ENCODE measurements at regions not wholly inside any gene's neighbourhood (a gene's known extent, or its start where the extent isn't known, plus 50 kb on each side); places are given as distances from the start of the nearest gene placed in this dataset.

DNA sequence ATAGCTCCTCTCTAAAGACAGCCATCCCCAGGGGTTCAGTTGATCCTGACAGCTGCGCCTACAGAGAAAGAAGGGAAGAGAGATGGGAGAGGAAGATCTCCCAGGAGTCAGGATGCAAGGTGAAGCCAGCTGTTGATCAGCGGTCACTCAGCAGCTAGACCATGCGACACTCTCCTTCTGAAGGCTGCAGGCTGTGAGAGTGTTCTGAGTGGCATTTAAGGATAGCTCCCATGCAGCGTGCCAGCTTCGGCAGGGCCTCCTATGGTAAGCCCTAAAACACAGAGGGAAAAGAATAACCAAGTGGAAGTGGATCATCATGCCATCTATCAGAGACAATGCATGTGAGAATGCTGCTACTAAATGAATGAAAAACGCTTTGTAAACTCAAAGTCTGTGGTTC lies 197.9 kb upstream of the NUDT4 start:
- TF ChIP-seq, protein P1, sequence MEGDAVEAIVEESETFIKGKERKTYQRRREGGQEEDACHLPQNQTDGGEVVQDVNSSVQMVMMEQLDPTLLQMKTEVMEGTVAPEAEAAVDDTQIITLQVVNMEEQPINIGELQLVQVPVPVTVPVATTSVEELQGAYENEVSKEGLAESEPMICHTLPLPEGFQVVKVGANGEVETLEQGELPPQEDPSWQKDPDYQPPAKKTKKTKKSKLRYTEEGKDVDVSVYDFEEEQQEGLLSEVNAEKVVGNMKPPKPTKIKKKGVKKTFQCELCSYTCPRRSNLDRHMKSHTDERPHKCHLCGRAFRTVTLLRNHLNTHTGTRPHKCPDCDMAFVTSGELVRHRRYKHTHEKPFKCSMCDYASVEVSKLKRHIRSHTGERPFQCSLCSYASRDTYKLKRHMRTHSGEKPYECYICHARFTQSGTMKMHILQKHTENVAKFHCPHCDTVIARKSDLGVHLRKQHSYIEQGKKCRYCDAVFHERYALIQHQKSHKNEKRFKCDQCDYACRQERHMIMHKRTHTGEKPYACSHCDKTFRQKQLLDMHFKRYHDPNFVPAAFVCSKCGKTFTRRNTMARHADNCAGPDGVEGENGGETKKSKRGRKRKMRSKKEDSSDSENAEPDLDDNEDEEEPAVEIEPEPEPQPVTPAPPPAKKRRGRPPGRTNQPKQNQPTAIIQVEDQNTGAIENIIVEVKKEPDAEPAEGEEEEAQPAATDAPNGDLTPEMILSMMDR (IDR thresholded peaks at IDR 0.05; ENCODE audit: poor library complexity, severe bottlenecking): no peak
- no peak for TF ChIP-seq POLR2AphosphoS5 (IDR thresholded peaks at IDR 0.05)
- TF ChIP-seq, protein P2, sequence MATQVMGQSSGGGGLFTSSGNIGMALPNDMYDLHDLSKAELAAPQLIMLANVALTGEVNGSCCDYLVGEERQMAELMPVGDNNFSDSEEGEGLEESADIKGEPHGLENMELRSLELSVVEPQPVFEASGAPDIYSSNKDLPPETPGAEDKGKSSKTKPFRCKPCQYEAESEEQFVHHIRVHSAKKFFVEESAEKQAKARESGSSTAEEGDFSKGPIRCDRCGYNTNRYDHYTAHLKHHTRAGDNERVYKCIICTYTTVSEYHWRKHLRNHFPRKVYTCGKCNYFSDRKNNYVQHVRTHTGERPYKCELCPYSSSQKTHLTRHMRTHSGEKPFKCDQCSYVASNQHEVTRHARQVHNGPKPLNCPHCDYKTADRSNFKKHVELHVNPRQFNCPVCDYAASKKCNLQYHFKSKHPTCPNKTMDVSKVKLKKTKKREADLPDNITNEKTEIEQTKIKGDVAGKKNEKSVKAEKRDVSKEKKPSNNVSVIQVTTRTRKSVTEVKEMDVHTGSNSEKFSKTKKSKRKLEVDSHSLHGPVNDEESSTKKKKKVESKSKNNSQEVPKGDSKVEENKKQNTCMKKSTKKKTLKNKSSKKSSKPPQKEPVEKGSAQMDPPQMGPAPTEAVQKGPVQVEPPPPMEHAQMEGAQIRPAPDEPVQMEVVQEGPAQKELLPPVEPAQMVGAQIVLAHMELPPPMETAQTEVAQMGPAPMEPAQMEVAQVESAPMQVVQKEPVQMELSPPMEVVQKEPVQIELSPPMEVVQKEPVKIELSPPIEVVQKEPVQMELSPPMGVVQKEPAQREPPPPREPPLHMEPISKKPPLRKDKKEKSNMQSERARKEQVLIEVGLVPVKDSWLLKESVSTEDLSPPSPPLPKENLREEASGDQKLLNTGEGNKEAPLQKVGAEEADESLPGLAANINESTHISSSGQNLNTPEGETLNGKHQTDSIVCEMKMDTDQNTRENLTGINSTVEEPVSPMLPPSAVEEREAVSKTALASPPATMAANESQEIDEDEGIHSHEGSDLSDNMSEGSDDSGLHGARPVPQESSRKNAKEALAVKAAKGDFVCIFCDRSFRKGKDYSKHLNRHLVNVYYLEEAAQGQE (IDR thresholded peaks at IDR 0.05; ENCODE audit: borderline replicate concordance): no peak
- no peak for TF ChIP-seq TAF1 (IDR thresholded peaks at IDR 0.05; ENCODE audit: low read depth)
- no peak for TF ChIP-seq MXI1 (conservative IDR thresholded peaks at IDR 0.05; ENCODE audit: poor library complexity, severe bottlenecking)
- no peak for TF ChIP-seq EP300 (conservative IDR thresholded peaks at IDR 0.05; ENCODE audit: poor library complexity, severe bottlenecking)
- no peak for TF ChIP-seq EZH2 (IDR thresholded peaks at IDR 0.05; ENCODE audit: borderline replicate concordance, insufficient read depth, low read length, poor library complexity, severe bottlenecking)
- TF ChIP-seq RAD21 (conservative IDR thresholded peaks at IDR 0.05): no peak

All from neural cell (in vitro differentiated cells).